GM18502 (cell line): ENCODE measurements at regions not wholly inside any gene's neighbourhood (a gene's known extent, or its start where the extent isn't known, plus 50 kb on each side); places are given as distances from the start of the nearest gene placed in this dataset.
A peak's percentile ranks its signal among the peaks of the same experiment; 100 is the strongest.

Experiments used
- ATAC-seq: cut with Tn5 transposase; IDR thresholded peaks from one replicate; pipeline ENCODE4 v1.9.1; 2021; ENCODE audit warnings: mild to moderate bottlenecking; ENCODE audit not compliant: unreplicated experiment, poor library complexity

GRCh38 chr15:95840855-95841254 lies 489.6 kb upstream of the NR2F2 start:
- no peak for ATAC-seq

GRCh38 chr15:95842576-95842975 lies 487.9 kb upstream of the NR2F2 start:
- ATAC-seq = no peak

GRCh38 chr15:95843241-95843910 lies 487.1 kb upstream of the NR2F2 start:
- ATAC-seq = no peak

GRCh38 chr15:95845862-95846515 lies 484.5 kb upstream of the NR2F2 start:
- ATAC-seq = peak; percentile 31

GRCh38 chr15:95848126-95848525 lies 482.4 kb upstream of the NR2F2 start:
- no peak for ATAC-seq

- no peak for ATAC-seq
These were observed 479.7 kb upstream of the NR2F2 start for GRCh38 chr15:95850837-95851236.

GRCh38 chr15:95853350-95853749 lies 477.1 kb upstream of the NR2F2 start:
- ATAC-seq = no peak

GRCh38 chr15:95857124-95857757 lies 473.3 kb upstream of the NR2F2 start:
- ATAC-seq = no peak

GRCh38 chr15:95857758-95858157 lies 472.7 kb upstream of the NR2F2 start:
- ATAC-seq = no peak

GRCh38 chr15:95860406-95860805 lies 470.1 kb upstream of the NR2F2 start:
- ATAC-seq = no peak

- ATAC-seq = peak; percentile 81
These were observed 466.0 kb upstream of the NR2F2 start for GRCh38 chr15:95864467-95864886.

GRCh38 chr15:95865330-95865739 lies 465.2 kb upstream of the NR2F2 start:
- ATAC-seq = no peak

- no peak for ATAC-seq
These were observed 463.6 kb upstream of the NR2F2 start for GRCh38 chr15:95866711-95867440.

GRCh38 chr15:95868450-95868849 lies 462.1 kb upstream of the NR2F2 start:
- no peak for ATAC-seq

GRCh38 chr15:95868970-95869369 lies 461.5 kb upstream of the NR2F2 start:
- no peak for ATAC-seq

- no peak for ATAC-seq
These were observed 460.6 kb upstream of the NR2F2 start for GRCh38 chr15:95869920-95870319.

GRCh38 chr15:95872366-95872771 lies 458.1 kb upstream of the NR2F2 start:
- ATAC-seq = no peak

- no peak for ATAC-seq
These were observed 455.9 kb upstream of the NR2F2 start for GRCh38 chr15:95874637-95875036.

- peak; percentile 62 for ATAC-seq
These were observed 455.3 kb upstream of the NR2F2 start for GRCh38 chr15:95875121-95875643.

- ATAC-seq = peak; percentile 11
These were observed 450.4 kb upstream of the NR2F2 start for GRCh38 chr15:95880031-95880570.
